ENCODE measurements at regions not wholly inside any gene's neighbourhood (a gene's known extent, or its start where the extent isn't known, plus 50 kb on each side); places are given as distances from the start of the nearest gene placed in this dataset.

- DNase-seq = no peak
Observed at GRCh38 chr20:50313827-50314677, 123.4 kb downstream of the CEBPB start.

- DNase-seq = no peak
Observed at GRCh38 chr20:50314678-50315335, 124.2 kb downstream of the CEBPB start.

DNA sequence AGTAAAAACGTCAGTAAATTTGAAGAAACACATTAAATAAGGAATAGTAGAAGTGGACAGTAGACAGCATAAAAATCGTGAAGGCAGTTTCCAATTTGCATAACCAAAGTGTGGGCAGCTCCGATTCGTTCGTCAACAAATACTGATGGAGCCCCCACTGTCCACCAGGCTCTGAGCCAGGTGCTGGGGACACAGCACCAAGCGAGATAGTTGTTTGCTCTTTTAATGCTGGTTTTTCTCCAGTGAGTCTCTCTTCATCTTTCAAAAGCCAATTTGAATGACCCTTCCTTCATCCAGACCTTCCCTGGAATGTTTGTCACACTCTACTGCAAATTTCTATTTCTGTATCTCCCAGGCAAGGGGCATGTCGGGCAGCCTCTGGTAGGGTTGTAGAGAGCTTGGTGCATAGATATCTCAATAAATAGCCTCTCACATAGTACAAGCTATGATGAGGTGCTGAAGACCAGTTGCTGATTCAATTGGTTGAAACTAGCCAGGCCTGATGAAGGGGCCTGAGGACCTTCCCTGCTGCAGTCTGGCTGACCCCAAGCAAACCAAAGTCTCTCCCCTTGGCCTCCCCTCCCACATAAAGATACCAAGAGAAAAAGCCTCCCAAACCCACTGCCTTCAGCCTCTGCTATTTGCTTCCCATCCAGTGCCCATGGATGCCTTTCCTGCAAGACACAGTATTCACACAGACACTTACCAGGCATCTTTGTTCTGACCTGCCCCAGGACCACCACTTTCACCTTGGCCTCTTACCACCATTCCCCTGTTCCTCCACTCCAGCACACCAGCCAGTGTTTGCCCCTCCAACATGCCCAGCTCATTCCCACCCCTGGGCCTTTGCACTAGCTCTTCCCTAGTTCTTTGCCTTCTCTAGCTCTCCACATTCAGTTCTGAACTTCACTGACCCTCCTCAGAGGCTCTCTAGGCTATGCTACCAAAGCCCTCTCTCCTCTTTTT, 125.2 kb downstream of the CEBPB start:
- no peak for DNase-seq

DNA sequence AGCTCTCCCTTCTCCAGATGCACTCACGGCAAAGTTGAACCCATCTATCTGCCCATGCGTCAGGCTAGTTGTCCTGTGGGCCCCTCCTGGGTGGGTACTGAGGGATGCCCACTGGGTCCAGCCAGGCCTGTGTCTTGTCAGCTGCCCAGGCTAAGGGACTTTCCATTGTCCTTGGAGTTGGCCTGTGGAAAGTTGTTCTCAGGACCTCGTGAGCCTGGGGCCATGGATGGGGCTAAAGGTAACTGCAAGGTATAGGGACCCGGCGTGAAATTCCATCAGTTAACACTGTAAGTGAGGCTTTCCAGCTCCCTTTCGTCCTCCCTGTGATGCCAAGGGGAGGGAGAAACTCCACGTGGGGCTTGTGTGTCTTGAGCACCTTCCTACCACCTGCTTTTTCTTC, 126.5 kb downstream of the CEBPB start:
- DNase-seq = no peak

- DNase-seq = no peak
Observed at GRCh38 chr20:50317609-50318008, 127.0 kb downstream of the CEBPB start.

GRCh38 chr20:50318710-50319109, 128.1 kb downstream of the CEBPB start:
- no peak for DNase-seq

DNA sequence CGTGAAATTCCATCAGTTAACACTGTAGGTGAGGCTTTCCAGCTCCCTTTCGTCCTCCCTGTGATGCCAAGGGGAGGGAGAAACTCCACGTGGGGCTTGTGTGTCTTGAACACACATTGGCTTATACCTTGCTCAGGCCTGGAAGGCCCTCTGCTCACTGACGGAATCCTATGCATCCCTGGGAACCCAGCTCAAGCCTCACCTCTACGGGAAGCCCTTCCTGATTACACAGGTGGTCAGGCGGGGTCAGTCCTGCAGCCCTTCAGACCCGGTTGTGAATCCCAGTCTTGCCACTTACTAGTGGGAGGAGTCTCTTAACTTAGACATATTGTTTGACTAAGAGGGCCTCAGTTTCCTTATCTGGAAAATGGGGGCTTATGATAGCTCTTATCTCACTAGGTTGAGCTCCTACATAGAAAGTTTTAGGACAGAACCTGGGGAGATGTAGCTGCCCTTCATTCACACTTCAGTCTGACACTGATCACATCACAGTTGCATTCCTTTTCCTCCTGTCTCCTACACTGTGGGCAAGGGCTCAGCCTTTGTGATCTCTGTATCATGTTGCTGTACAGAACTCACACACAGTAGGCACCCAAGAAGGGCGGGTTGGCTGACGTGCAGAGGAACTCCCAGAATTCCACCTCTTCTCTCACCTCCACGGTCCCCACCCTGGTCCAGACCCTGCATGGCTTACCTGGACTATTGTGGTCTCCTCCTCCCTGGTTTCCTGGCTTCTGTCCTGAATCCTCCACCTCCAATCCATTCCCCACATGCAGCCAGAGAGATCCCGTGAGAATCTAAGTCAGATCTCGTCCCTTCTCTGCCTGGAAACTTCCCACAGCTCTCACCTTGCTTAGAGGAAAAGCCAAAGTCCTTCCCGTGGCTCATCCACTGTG, 129.6 kb downstream of the CEBPB start:
- DNase-seq = no peak

DNA sequence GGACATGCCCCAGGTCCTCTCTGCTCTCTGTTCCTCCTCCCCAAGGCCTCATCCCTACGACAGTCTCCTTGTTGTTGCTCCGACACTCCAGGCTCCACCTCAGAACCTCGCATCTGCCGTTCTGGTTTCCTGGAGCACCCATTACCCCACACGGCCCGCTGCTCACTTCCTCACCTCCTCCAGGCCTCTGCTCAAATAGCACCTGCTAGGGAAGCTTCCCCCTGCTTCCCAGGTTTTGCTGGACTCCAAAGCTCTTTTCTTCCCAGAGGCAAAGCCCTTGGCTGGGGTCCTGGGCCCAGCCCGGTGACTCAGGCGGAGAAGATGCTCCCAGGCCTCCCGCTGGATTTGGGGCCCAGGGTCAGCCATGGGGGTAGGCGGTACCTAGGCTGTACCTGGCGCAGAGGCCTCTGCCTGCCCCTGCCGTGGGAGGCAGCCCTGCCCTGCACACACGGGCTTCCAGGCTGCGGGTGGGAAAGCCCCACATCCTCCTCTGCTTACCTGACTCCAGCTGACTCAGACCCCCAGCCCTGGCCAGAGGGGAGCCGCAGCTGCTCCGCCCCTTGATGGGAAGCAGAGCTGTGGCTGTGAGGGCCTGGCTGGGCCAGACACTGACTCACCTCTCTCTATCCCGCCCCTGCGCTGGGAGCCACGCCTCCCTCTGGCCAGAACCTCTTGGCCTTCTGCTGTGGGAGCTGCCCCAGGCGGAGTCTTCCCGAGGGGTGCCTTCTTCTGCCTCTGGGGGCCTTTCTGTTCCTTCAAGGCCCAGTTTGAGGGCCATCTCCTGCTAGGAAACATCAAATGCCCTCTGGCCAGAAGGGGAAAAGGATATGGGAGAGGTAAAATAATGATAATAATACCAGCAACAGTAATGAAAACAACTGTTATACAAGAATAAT, 130.5 kb downstream of the CEBPB start:
- DNase-seq = no peak

DNA sequence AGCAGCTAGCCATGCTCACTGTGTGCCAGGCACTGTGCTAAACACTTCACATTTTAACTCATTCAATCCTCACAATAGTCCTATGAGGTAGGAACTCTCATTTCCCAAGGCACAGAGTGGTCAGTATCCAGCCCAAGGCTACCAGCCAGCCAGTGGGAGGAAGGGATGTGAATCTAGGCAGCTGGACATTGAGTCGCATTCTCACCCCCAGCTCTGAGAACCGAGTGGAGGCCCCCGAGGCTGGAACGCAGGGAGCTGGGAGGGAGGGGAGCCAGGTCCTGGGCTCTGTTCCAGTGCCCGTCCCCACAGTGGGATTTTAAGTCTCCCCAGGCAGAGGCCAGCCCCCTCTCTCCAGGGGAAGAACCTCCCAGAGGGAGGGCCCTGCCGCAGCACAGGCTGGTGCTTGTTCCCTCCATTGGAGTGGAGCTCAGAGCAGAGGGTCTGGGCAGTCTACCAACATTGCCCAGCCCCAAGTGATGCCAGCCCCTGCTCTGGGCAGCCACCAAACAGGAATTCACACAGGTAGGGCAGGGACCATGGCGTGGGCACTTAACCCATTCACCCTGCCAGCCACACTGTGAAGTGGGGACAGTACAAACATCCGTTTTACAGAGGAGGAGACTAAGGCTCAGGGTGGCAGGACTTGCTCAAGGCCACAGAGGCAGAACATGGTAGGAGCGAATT, 131.3 kb downstream of the CEBPB start:
- no peak for DNase-seq

- DNase-seq = no peak
Observed at GRCh38 chr20:50322703-50323131, 132.1 kb downstream of the CEBPB start.

DNA sequence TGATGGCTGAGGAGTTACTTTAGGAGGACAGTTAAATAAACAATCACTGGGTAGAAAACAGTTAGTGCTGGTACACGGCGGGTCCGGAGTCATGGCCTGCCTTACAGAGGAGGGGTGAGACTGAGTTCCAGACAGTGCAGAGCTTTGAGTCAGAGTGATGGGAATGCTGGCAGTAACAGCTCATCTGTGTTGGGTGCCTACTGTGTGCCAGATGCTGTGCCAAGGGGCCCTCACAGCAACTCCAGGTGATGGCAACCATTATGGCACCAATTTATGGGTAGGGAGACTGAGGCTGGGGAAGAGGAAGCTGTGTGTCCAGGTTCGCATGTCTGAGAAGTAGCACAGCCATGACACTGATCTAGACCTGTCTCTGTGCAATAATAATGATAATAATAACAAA, 132.6 kb downstream of the CEBPB start:
- no peak for DNase-seq

- no peak for DNase-seq
Observed at GRCh38 chr20:50323777-50324775, 133.4 kb downstream of the CEBPB start.

DNA sequence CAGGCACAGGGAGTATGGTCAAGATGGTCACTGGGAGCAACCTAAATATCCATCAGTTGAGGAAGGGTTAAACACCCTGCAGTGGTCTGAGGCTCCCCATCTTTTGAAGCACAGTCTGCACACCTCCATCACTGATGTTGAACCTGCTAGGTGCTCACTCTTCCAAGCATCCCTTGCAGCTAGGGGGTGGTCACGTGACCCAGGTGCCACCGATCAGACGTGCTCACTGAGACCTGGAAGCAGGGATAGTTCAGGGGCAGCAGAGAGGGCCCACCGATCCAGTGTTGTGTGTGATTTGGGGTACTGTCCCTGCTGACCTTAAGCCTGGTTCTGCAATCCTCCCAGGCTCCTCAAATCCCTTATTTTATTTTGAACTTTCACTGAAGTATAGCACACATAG, 134.6 kb downstream of the CEBPB start:
- DNase-seq = no peak

GRCh38 chr20:50325651-50326050, 135.0 kb downstream of the CEBPB start:
- DNase-seq = no peak

DNA sequence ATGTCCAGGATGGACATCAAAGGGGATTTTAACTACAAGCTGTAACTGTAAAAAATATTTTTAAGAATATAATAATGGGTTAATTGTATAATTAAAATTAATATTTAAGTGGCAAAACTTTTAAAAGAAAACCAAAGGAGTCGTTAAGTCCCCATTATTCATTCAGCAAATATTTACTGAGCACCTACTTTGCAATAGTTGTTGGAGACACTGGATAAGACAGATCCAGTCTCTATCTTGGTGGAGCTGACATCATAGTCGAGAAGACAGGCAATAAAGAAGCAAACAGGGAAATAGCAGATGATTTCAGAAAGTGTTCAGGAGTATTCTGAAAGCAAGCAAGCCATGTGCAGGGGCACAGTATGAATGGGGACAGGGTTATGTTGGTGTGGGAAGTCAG, 137.0 kb downstream of the CEBPB start:
- no peak for DNase-seq

- DNase-seq = no peak
Observed at GRCh38 chr20:50328222-50328979, 137.8 kb downstream of the CEBPB start.

DNA sequence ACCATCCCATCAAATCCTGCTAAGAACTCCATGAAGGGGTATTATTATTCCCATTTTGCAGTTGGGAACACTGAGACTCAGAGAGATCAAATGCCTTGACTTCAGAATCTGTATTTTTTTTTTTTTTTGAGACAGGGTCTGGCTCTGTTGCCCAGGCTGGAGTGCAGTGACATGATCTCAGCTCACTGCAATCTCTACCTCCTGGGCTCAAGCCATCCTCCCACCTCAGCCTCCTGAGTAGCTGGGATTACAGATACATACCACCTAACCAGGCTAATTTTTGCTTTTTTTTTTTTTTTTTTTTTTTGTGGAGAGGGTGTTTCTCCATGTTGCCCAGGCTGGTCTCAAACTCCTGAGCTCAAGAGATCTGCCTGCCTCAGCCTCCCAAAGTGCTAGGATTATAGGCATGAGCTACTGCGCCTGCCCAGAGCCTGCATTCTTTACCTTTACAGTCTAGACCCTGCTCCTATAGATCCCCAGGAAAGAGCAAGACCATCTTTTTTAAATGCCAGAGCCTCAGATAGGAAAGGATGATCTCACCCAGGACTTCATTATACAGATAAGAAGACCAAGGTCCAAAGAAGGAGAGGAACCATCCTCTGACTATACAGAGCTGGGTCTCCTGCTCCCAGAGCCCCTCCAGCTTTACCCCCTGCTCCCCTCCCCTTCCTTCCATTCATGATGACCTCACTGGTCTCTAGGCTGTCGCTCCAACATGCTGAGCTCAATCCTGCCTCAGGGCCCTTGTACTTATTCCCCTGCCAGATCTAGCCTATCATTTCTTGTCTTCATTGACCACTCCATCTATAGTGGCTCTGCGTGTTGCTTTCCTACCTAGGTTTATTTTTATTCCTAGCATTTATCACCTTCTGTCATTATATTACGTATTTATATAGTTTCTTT, 138.6 kb downstream of the CEBPB start:
- DNase-seq = no peak
